Testis (tissue), 2 donors: ENCODE measurements at regions not wholly inside any gene's neighbourhood (a gene's known extent, or its start where the extent isn't known, plus 50 kb on each side); places are given as distances from the start of the nearest gene placed in this dataset.

Experiments used
- DNase-seq: peaks from one replicate; pipeline ENCODE4 v3.0.0-alpha.2; 2019
- H3K27ac ChIP-seq, 2 donors: fragments of 200-600 bp; sonication (generic); one replicate each; pipeline ENCODE4 v1.5.1; 2019
- H3K27me3 ChIP-seq: fragments of 200-600 bp; sonication (generic); one replicate; pipeline ENCODE4 v1.5.1; 2019
- H3K36me3 ChIP-seq: fragments of 200-600 bp; sonication (generic); one replicate; pipeline ENCODE4 v1.5.1; 2017; ENCODE audit warnings: low read depth; ENCODE audit errors: missing control alignments
- H3K4me1 ChIP-seq: fragments of 200-600 bp; sonication (generic); one replicate; pipeline ENCODE4 v1.5.1; 2019
- H3K4me3 ChIP-seq, 2 donors: fragments of 200-600 bp; sonication (generic); one replicate each; pipeline ENCODE4 v1.5.1; 2017 to 2019
- H3K9me3 ChIP-seq: fragments of 200-600 bp; sonication (generic); one replicate; pipeline ENCODE4 v1.5.1; 2017
- POLR2A ChIP-seq: fragments of 450-650 bp; IDR thresholded peaks from one replicate; pipeline ENCODE4 v1.6.1; 2017; ENCODE audit warnings: antibody characterized with exemption, mild to moderate bottlenecking, moderate library complexity
- WGBS, 2 donors: methylation state at CpG; one replicate each; pipeline ENCODE4 v1.1.5; 2018; 5-methylcytosine and 5-hydroxymethylcytosine counted together
- intact Hi-C: fragments of 100-400 bp; cut with DNase I; formaldehyde crosslinking; loops from one replicate; pipeline ENCODE4 v1.15.1; 2023; ENCODE audit warnings: low total_unique reads
- TF ChIP-seq, protein P1 (sequence below), 3 experiments: fragments of 450-650 bp in 2 of 3; fragments of 200-600 bp in 1 of 3; sonication (generic) in 1 of 3; IDR thresholded peaks; one replicate each; pipeline ENCODE4 v1.5.1; 2016 to 2019; ENCODE audit warnings: antibody characterized with exemption in 3 of 3, mild to moderate bottlenecking in 2 of 3, moderate library complexity in 1 of 3

DNA sequence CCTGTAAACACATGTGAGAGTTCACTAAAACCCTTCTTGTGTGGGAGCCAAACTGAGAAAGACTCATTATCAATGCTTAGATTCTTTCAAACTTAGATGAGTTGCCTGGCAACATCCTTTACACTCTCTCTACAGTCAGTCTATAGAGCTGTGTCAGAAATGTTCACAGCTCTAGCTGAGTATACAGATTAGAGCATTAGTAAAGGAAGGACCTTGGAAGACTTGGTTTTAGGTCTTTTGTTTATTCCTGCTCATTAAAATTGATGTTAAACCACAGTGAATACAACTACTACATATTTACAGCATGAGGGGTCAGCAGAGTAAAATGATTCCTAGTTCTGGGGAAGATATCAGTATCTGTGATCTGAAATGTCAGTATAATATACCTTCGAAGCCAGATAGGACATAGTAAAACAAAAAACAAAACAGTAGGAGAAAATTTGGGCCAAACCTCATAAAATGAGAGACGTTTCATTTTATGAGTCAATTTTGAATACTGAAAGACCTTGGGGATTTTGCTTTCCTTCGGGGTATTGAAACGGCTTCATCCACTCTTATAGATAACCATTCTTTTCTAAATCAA lies 186.0 kb downstream of the TANC2 start:
- WGBS, 2 donors: 56 to 68% methylated on average over 4 of the region's 4 CpGs
- TF ChIP-seq, protein P1, sequence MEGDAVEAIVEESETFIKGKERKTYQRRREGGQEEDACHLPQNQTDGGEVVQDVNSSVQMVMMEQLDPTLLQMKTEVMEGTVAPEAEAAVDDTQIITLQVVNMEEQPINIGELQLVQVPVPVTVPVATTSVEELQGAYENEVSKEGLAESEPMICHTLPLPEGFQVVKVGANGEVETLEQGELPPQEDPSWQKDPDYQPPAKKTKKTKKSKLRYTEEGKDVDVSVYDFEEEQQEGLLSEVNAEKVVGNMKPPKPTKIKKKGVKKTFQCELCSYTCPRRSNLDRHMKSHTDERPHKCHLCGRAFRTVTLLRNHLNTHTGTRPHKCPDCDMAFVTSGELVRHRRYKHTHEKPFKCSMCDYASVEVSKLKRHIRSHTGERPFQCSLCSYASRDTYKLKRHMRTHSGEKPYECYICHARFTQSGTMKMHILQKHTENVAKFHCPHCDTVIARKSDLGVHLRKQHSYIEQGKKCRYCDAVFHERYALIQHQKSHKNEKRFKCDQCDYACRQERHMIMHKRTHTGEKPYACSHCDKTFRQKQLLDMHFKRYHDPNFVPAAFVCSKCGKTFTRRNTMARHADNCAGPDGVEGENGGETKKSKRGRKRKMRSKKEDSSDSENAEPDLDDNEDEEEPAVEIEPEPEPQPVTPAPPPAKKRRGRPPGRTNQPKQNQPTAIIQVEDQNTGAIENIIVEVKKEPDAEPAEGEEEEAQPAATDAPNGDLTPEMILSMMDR (IDR thresholded peaks at IDR 0.05): no peak
- TF ChIP-seq POLR2A: no peak
- Histone ChIP-seq H3K9me3 (no peaks in the 10 kb centered on the region), H3K36me3 (no peaks in the 10 kb centered on the region), H3K27ac (no peak overlapping the region), H3K4me1 (no peaks in the 10 kb centered on the region), H3K27me3 (no peaks in the 10 kb centered on the region), H3K4me3 (no peak overlapping the region)
- no peak for DNase-seq
- intact Hi-C loops: no loop called here

DNA sequence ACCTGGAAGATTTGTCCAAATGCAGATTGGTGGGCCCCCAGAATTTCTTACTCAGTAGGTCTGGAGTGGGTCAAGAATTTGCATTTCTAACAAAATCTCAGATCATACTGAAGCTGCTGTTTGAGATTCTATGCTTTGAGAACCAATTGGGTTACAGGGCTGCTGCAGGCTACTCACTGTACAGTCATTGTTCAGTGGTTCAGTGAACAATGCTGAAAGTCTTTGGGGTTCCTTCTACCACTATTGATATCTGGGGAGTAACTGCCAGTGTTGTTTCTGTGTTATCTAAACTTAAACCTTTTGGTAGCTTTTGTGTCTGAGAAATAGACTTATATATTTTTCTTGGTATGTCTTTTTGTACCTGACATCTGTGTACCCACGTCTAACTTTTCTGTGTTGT lies 187.5 kb downstream of the TANC2 start:
- H3K27me3 ChIP-seq: no peaks in the 10 kb centered on the region
- H3K4me1 ChIP-seq: no peaks in the 10 kb centered on the region
- H3K27ac ChIP-seq: no peak overlapping the region
- no peaks in the 10 kb centered on the region for H3K9me3 ChIP-seq
- DNase-seq: no peak
- H3K4me3 ChIP-seq: no peak overlapping the region
- no peaks in the 10 kb centered on the region for H3K36me3 ChIP-seq
- intact Hi-C loops: no loop called here
- WGBS, 2 donors: 48 to 64% methylated on average over 1 of the region's 1 CpG
- TF ChIP-seq, protein P1 (IDR thresholded peaks at IDR 0.05): no peak
- TF ChIP-seq POLR2A: no peak

DNA sequence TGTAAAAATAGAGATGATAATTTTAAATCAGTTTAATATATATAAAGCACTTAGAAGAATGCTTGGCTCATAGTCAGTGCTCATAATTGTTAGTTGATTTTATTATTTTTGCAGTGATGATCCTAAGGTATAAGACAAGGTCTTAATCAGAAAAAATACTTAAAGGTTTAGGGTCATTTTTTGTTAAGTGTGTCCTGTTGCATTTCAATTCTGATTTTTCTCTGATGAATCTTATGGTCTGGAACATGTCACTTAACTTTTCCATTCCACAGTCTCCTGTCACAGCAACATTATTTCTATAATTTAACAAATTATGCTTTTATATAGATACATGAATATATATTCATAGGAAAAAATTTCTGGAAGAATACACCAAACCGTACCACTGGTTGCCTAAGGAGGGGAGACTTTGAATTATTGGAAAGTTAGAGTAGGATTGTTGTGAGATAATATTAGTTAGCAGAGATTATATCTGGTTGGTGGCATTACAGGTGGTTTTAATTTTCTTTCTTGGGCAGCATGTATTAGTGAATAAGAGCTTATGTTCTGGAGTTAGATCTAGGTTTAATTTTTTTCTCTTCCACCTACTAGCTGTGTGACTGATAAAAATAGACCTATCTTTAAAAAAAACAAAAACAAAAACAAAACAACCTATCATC lies 188.7 kb downstream of the TANC2 start:
- H3K9me3 ChIP-seq: no peaks in the 10 kb centered on the region
- intact Hi-C loops: no loop called here
- DNase-seq: no peak
- no peaks in the 10 kb centered on the region for H3K27me3 ChIP-seq
- no peak overlapping the region for H3K4me3 ChIP-seq
- no peak for TF ChIP-seq POLR2A
- TF ChIP-seq, protein P1 (IDR thresholded peaks at IDR 0.05): no peak
- H3K4me1 ChIP-seq: no peaks in the 10 kb centered on the region
- H3K27ac ChIP-seq: no peak overlapping the region
- 88 to 93% methylated on average over 1 of the region's 1 CpG for WGBS, 2 donors
- H3K36me3 ChIP-seq: no peaks in the 10 kb centered on the region

DNA sequence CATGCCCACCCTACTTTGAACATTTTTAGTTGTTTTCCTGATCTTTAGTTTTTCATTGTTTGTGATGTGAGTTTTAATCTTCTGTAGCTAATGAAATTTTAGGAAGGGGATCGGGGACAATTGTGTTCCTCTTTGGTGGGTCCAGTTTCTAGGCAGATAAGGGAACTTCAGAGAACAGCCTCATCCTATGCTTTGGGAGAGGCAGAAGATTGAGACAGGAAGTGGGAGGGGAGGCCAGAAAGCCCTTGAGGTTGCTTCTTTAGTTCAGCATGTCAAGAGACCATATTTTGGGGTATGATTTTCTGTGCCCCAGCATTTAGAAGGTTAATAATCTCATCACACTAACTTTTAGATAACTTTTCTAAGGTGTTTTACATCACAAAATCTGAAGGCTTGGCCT lies 191.0 kb downstream of the TANC2 start:
- H3K4me3 ChIP-seq: no peak overlapping the region
- TF ChIP-seq POLR2A: no peak
- TF ChIP-seq, protein P1 (IDR thresholded peaks at IDR 0.05): no peak
- H3K27me3 ChIP-seq: no peaks in the 10 kb centered on the region
- no peak for DNase-seq
- no peak overlapping the region for H3K27ac ChIP-seq
- H3K9me3 ChIP-seq: no peaks in the 10 kb centered on the region
- 83 to 85% methylated on average over 1 of the region's 1 CpG for WGBS, 2 donors
- H3K36me3 ChIP-seq: no peaks in the 10 kb centered on the region
- intact Hi-C loops: no loop called here
- H3K4me1 ChIP-seq: no peaks in the 10 kb centered on the region
